ENCODE measurements at regions not wholly inside any gene's neighbourhood (a gene's known extent, or its start where the extent isn't known, plus 50 kb on each side); places are given as distances from the start of the nearest gene placed in this dataset.
"Not testable (repeated sequence)": the region's sequence is repeated elsewhere in the genome, so short reads cannot be mapped to it uniquely, and the experiment has no call there.

- DNase-seq (no peak), ATAC-seq (no peak)
- intact Hi-C loops (cut with micrococcal nuclease) = no loop called here
These were observed 231.5 kb downstream of the FAT4 start for GRCh38 chr4:125546272-125546671.

- intact Hi-C loops (cut with micrococcal nuclease) = no loop called here
- ATAC-seq (no peak), DNase-seq (no peak)
These were observed 233.1 kb downstream of the FAT4 start for GRCh38 chr4:125547836-125548235.

GRCh38 chr4:125550769-125551168 is 236.0 kb downstream of the FAT4 start:
- ATAC-seq = no peak
- intact Hi-C loops (cut with micrococcal nuclease) = no loop called here
- no peak for DNase-seq

- ATAC-seq (no peak), DNase-seq (no peak)
- intact Hi-C loops (cut with micrococcal nuclease) = no loop called here
These were observed 236.7 kb downstream of the FAT4 start for GRCh38 chr4:125551466-125551865.

GRCh38 chr4:125551967-125552366 is 237.2 kb downstream of the FAT4 start:
- DNase-seq = no peak
- no peak for ATAC-seq
- intact Hi-C loops (cut with micrococcal nuclease) = no loop called here

- ATAC-seq (no peak), DNase-seq (no peak)
- intact Hi-C loops (cut with micrococcal nuclease) = no loop called here
These were observed 257.8 kb downstream of the FAT4 start for GRCh38 chr4:125572601-125573000.

GRCh38 chr4:125573368-125573767 is 258.6 kb downstream of the FAT4 start:
- intact Hi-C loops (cut with micrococcal nuclease) = no loop called here
- ATAC-seq (no peak), DNase-seq (no peak)

GRCh38 chr4:125573786-125574185 is 259.0 kb downstream of the FAT4 start:
- intact Hi-C loops (cut with micrococcal nuclease) = no loop called here
- DNase-seq (no peak), ATAC-seq (no peak)

GRCh38 chr4:125582302-125582701 is 267.5 kb downstream of the FAT4 start:
- intact Hi-C loops (cut with micrococcal nuclease) = no loop called here
- no peak for ATAC-seq

GRCh38 chr4:125590158-125590557 is 275.4 kb downstream of the FAT4 start:
- intact Hi-C loops (cut with micrococcal nuclease) = no loop called here
- DNase-seq (no peak), ATAC-seq (no peak)

More at GRCh38 chr4:125582302-125582701, 267.5 kb downstream of the FAT4 start:
- no peak for DNase-seq

- ATAC-seq (no peak), DNase-seq (no peak)
- intact Hi-C loops (cut with micrococcal nuclease) = no loop called here
These were observed 276.5 kb downstream of the FAT4 start for GRCh38 chr4:125591290-125591689.

GRCh38 chr4:125594056-125594602 is 279.4 kb downstream of the FAT4 start:
- ATAC-seq = no peak
- intact Hi-C loops (cut with micrococcal nuclease) = no loop called here
- no peak for DNase-seq

GRCh38 chr4:125605926-125606325 is 291.2 kb downstream of the FAT4 start:
- intact Hi-C loops (cut with micrococcal nuclease); DNase-seq; ATAC-seq: not testable (repeated sequence)

GRCh38 chr4:125620066-125620860 is 305.5 kb downstream of the FAT4 start:
- intact Hi-C loops (cut with micrococcal nuclease) = no loop called here
- ATAC-seq = no peak
- DNase-seq = no peak

- no peak for DNase-seq
- ATAC-seq = no peak
- intact Hi-C loops (cut with micrococcal nuclease) = no loop called here
These were observed 310.2 kb downstream of the FAT4 start for GRCh38 chr4:125624951-125625350.

- DNase-seq = no peak
- intact Hi-C loops (cut with micrococcal nuclease) = no loop called here
- ATAC-seq = no peak
These were observed 312.2 kb downstream of the FAT4 start for GRCh38 chr4:125626946-125627345.

- DNase-seq = peak; percentile 52
- intact Hi-C loops (cut with micrococcal nuclease) = no loop called here
- peak; percentile 78 for ATAC-seq
These were observed 324.4 kb downstream of the FAT4 start for GRCh38 chr4:125639182-125639621.

GRCh38 chr4:125641611-125642010 is 326.9 kb downstream of the FAT4 start:
- no peak for ATAC-seq
- intact Hi-C loops (cut with micrococcal nuclease) = no loop called here
- no peak for DNase-seq

GRCh38 chr4:125642645-125643044 is 327.9 kb downstream of the FAT4 start:
- DNase-seq (no peak), ATAC-seq (no peak)
- intact Hi-C loops (cut with micrococcal nuclease) = no loop called here

- intact Hi-C loops (cut with micrococcal nuclease) = no loop called here
- ATAC-seq (no peak), DNase-seq (no peak)
These were observed 334.7 kb downstream of the FAT4 start for GRCh38 chr4:125649452-125649851.

GRCh38 chr4:125650557-125650956 is 335.8 kb downstream of the FAT4 start:
- no peak for DNase-seq
- ATAC-seq = no peak
- intact Hi-C loops (cut with micrococcal nuclease) = no loop called here
